ENCODE measurements at regions not wholly inside any gene's neighbourhood (a gene's known extent, or its start where the extent isn't known, plus 50 kb on each side); places are given as distances from the start of the nearest gene placed in this dataset.

GRCh38 chr7:26592011-26592410 lies 272.4 kb downstream of the SKAP2 start (continued):
- no peak for TF ChIP-seq REST (IDR thresholded peaks at IDR 0.05; ENCODE audit: low read depth)

DNA sequence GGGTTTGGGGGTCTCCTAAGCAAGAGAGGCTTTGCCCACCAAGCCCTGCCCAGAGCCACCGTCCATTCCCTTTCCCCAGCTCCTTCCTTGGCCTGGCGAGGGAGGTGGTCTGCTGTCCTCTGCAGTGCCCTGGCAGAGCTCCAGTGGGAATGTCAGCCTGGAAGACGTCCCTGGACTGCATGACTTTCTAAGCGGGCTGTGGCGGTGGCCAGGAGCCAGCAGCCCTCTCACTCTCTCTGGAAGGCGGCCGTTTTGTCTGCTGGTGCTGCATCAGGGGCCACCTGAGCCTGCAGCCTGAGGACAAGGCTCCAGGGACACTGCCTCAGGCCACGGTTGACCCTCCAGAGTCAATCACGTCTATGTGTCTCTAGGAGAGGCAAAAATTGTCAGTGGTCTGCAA lies 271.0 kb downstream of the SKAP2 start:
- no peak for ATAC-seq
- Histone ChIP-seq H3K4me1 (ENCODE audit: control insufficient read depth in 1 of 2, insufficient read depth in 2 of 2, low read length in 2 of 2) (no peaks in the 10 kb centered on the region), H3K27ac (ENCODE audit: low read depth, low read length) (no peak overlapping the region), H3K36me3 (ENCODE audit: control insufficient read depth in 1 of 2, insufficient read depth in 2 of 2, low read length in 2 of 2) (no peaks in the 10 kb centered on the region), H3K9ac (ENCODE audit: low read length) (no peak overlapping the region), H3K4me2 (ENCODE audit: low read length) (no peak overlapping the region), H4K20me1 (ENCODE audit: insufficient read depth) (no peaks in the 10 kb centered on the region), H3K79me2 (ENCODE audit: insufficient read depth, low read length) (no peaks in the 10 kb centered on the region), H3K9me2 (ENCODE audit: insufficient read depth) (no peaks in the 10 kb centered on the region), H3K27me3 (ENCODE audit: insufficient read depth, low read length) (peaks cover 25% of the 10 kb centered on the region; the same call in 1 of the 2 replicates), H3K9me3 (ENCODE audit: control insufficient read depth in 1 of 2, insufficient read depth in 1 of 2, low read depth in 1 of 2, low read length in 2 of 2) (no peaks in the 10 kb centered on the region), H3K4me3 (replicated peaks in 1 of 2; ENCODE audit: low read depth in 1 of 2, low read length in 2 of 2) (no peak overlapping the region), H2AFZ (ENCODE audit: low read depth, low read length, poor library complexity, severe bottlenecking) (no peak overlapping the region)
- TF ChIP-seq JUND (IDR thresholded peaks at IDR 0.05) (no peak), POLR2AphosphoS5 (IDR thresholded peaks at IDR 0.05; ENCODE audit: low read depth, low read length) (no peak), SRF (IDR thresholded peaks at IDR 0.05; ENCODE audit: low read depth) (no peak), CBX3 (IDR thresholded peaks at IDR 0.05; ENCODE audit: low read depth) (no peak), FOSL1 (IDR thresholded peaks at IDR 0.05; ENCODE audit: low read depth) (no peak), EGR1 (IDR thresholded peaks at IDR 0.05; ENCODE audit: low read depth) (no peak), RAD21 (IDR thresholded peaks at IDR 0.05; ENCODE audit: low read depth) (no peak)
- TF ChIP-seq, protein P1, sequence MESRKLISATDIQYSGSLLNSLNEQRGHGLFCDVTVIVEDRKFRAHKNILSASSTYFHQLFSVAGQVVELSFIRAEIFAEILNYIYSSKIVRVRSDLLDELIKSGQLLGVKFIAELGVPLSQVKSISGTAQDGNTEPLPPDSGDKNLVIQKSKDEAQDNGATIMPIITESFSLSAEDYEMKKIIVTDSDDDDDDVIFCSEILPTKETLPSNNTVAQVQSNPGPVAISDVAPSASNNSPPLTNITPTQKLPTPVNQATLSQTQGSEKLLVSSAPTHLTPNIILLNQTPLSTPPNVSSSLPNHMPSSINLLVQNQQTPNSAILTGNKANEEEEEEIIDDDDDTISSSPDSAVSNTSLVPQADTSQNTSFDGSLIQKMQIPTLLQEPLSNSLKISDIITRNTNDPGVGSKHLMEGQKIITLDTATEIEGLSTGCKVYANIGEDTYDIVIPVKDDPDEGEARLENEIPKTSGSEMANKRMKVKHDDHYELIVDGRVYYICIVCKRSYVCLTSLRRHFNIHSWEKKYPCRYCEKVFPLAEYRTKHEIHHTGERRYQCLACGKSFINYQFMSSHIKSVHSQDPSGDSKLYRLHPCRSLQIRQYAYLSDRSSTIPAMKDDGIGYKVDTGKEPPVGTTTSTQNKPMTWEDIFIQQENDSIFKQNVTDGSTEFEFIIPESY (IDR thresholded peaks at IDR 0.05; ENCODE audit: extremely low read depth, insufficient replicate concordance, low read length): no peak
- TF ChIP-seq, protein P2, sequence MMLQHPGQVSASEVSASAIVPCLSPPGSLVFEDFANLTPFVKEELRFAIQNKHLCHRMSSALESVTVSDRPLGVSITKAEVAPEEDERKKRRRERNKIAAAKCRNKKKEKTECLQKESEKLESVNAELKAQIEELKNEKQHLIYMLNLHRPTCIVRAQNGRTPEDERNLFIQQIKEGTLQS (IDR thresholded peaks at IDR 0.05): no peak
- ChIA-PET RAD21 (ENCODE audit: low non-redundant PET in 1 of 2, low total read pairs in 2 of 2, uncharacterized antibody in 2 of 2, unreplicated experiment in 2 of 2) (no interaction called here), CTCF (no interaction called here), POLR2A (no interaction called here)
- intact Hi-C loops (cut with micrococcal nuclease): no loop called here
- no TSS peak for BruUV-seq (replicated peaks)
- DNase-seq (ENCODE audit: low read depth, low spot score): no peak
